ENCODE measurements at regions not wholly inside any gene's neighbourhood (a gene's known extent, or its start where the extent isn't known, plus 50 kb on each side); places are given as distances from the start of the nearest gene placed in this dataset.

DNA sequence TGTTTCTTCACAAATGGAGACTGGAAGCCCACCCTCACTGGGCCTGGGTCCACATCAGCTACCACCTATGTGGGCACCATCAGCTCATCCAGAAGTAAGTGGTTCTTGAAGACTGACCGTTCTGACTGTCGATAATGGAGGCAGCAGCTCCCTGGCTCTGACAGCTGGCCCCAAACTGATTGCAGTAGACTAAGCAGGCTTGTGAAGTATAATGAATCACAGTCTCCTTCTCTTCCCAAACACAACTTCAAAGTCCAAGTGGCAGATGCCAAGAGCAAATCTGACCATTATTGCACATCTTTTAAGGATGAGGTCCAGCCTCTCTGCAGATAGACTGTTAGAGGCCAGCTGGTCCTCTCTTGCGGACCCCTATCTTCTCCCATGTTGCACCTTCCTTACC lies 574.4 kb upstream of the KLF12 start:
- H2AFZ ChIP-seq (ENCODE audit: control insufficient read depth, low read length): no peak overlapping the region
- no peak overlapping the region for H3K4me3 ChIP-seq (ENCODE audit: control insufficient read depth in 2 of 3, extremely low read depth in 1 of 3, insufficient read depth in 2 of 3, low read depth in 1 of 3, low read length in 3 of 3)
- dilution Hi-C loops (cut with MboI; ENCODE audit: extremely low pct_ligation_motif_present, low sequenced_read_pairs): no loop called here
- no peaks in the 10 kb centered on the region for H4K20me1 ChIP-seq (ENCODE audit: control insufficient read depth, extremely low read depth, insufficient read depth, low read length)
- no peaks in the 10 kb centered on the region for H3K79me2 ChIP-seq (ENCODE audit: control insufficient read depth, insufficient read depth, low read length)
- H3K4me1 ChIP-seq (ENCODE audit: control insufficient read depth, extremely low read depth, insufficient read depth, low read length): no peaks in the 10 kb centered on the region
- H3K36me3 ChIP-seq (ENCODE audit: control insufficient read depth in 2 of 2, extremely low read depth in 1 of 2, insufficient read depth in 2 of 2, low read length in 2 of 2): no peaks in the 10 kb centered on the region
- no peaks in the 10 kb centered on the region for H3K9me3 ChIP-seq (ENCODE audit: control insufficient read depth, low read depth, low read length)
- FAIRE-seq (no peak), DNase-seq (ENCODE audit: low read depth, low spot score) (no peak)
- no peaks in the 10 kb centered on the region for H3K27me3 ChIP-seq (ENCODE audit: control insufficient read depth, extremely low read depth, insufficient read depth, low read length)
- H3K4me2 ChIP-seq (ENCODE audit: control insufficient read depth, extremely low read depth, insufficient read depth, low read depth, low read length): no peak overlapping the region
- TF ChIP-seq, protein P1, sequence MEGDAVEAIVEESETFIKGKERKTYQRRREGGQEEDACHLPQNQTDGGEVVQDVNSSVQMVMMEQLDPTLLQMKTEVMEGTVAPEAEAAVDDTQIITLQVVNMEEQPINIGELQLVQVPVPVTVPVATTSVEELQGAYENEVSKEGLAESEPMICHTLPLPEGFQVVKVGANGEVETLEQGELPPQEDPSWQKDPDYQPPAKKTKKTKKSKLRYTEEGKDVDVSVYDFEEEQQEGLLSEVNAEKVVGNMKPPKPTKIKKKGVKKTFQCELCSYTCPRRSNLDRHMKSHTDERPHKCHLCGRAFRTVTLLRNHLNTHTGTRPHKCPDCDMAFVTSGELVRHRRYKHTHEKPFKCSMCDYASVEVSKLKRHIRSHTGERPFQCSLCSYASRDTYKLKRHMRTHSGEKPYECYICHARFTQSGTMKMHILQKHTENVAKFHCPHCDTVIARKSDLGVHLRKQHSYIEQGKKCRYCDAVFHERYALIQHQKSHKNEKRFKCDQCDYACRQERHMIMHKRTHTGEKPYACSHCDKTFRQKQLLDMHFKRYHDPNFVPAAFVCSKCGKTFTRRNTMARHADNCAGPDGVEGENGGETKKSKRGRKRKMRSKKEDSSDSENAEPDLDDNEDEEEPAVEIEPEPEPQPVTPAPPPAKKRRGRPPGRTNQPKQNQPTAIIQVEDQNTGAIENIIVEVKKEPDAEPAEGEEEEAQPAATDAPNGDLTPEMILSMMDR (optimal IDR thresholded peaks at IDR 0.05 in 1 of 3, IDR thresholded peaks at IDR 0.05 in 1 of 3, conservative IDR thresholded peaks at IDR 0.05 in 1 of 3; ENCODE audit: extremely low read depth in 1 of 3, insufficient read depth in 2 of 3, low read length in 3 of 3): no peak
- TF ChIP-seq EZH2 (IDR thresholded peaks at IDR 0.05; ENCODE audit: low read length): no peak
- no peak overlapping the region for H3K27ac ChIP-seq (ENCODE audit: control insufficient read depth, insufficient read depth, low read length)
- H3K9me1 ChIP-seq (ENCODE audit: control insufficient read depth, extremely low read depth, insufficient read depth, low read length): no peaks in the 10 kb centered on the region
- H3K9ac ChIP-seq (ENCODE audit: control insufficient read depth, extremely low read depth, insufficient read depth, low read length): no peak overlapping the region

DNA sequence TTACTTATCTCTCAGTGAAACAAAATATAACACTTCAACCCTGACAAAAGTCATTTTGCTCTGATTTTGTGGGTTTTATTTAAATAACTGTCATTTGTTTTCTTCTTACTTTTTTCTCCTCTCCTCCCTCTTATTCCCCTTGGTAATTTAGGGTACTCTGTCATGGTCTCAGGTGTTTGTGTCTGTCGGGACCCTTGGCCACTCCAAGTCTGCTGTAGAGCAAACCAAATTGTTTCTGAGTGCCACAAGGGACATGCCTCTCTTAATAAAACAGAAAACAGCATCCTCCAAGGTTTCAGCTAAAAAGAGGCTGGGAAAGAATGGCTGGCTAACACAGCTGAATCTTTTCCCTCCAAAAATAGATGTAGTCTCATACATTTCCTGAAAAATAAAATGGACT lies 573.1 kb upstream of the KLF12 start:
- no peaks in the 10 kb centered on the region for H4K20me1 ChIP-seq (ENCODE audit: control insufficient read depth, extremely low read depth, insufficient read depth, low read length)
- H3K9me1 ChIP-seq (ENCODE audit: control insufficient read depth, extremely low read depth, insufficient read depth, low read length): no peaks in the 10 kb centered on the region
- H3K9ac ChIP-seq (ENCODE audit: control insufficient read depth, extremely low read depth, insufficient read depth, low read length): no peak overlapping the region
- H3K27me3 ChIP-seq (ENCODE audit: control insufficient read depth, extremely low read depth, insufficient read depth, low read length): no peaks in the 10 kb centered on the region
- dilution Hi-C loops (cut with MboI; ENCODE audit: extremely low pct_ligation_motif_present, low sequenced_read_pairs): no loop called here
- H3K9me3 ChIP-seq (ENCODE audit: control insufficient read depth, low read depth, low read length): no peaks in the 10 kb centered on the region
- H3K4me2 ChIP-seq (ENCODE audit: control insufficient read depth, extremely low read depth, insufficient read depth, low read depth, low read length): no peak overlapping the region
- TF ChIP-seq EZH2 (IDR thresholded peaks at IDR 0.05; ENCODE audit: low read length): no peak
- TF ChIP-seq, protein P1 (optimal IDR thresholded peaks at IDR 0.05 in 1 of 3, IDR thresholded peaks at IDR 0.05 in 1 of 3, conservative IDR thresholded peaks at IDR 0.05 in 1 of 3; ENCODE audit: extremely low read depth in 1 of 3, insufficient read depth in 2 of 3, low read length in 3 of 3): no peak
- H3K4me3 ChIP-seq (ENCODE audit: control insufficient read depth in 2 of 3, extremely low read depth in 1 of 3, insufficient read depth in 2 of 3, low read depth in 1 of 3, low read length in 3 of 3): no peak overlapping the region
- no peak overlapping the region for H2AFZ ChIP-seq (ENCODE audit: control insufficient read depth, low read length)
- H3K79me2 ChIP-seq (ENCODE audit: control insufficient read depth, insufficient read depth, low read length): no peaks in the 10 kb centered on the region
- H3K36me3 ChIP-seq (ENCODE audit: control insufficient read depth in 2 of 2, extremely low read depth in 1 of 2, insufficient read depth in 2 of 2, low read length in 2 of 2): no peaks in the 10 kb centered on the region
- H3K27ac ChIP-seq (ENCODE audit: control insufficient read depth, insufficient read depth, low read length): no peak overlapping the region
- no peaks in the 10 kb centered on the region for H3K4me1 ChIP-seq (ENCODE audit: control insufficient read depth, extremely low read depth, insufficient read depth, low read length)
- FAIRE-seq (no peak), DNase-seq (ENCODE audit: low read depth, low spot score) (no peak)
